Gastrocnemius medialis (tissue), 4 donors: ENCODE measurements at regions not wholly inside any gene's neighbourhood (a gene's known extent, or its start where the extent isn't known, plus 50 kb on each side); places are given as distances from the start of the nearest gene placed in this dataset.
"Not testable (repeated sequence)": the region's sequence is repeated elsewhere in the genome, so short reads cannot be mapped to it uniquely, and the experiment has no call there.

Experiments
- ATAC-seq, 2 donors: fragments of 150-250 bp; one replicate each; pipeline ENCODE4 v1.9.1; 2016
- DNase-seq, 2 donors: peaks; one replicate each; pipeline ENCODE4 v3.0.0-alpha.2; 2019
- H3K27ac ChIP-seq, 4 donors: fragments of 200-600 bp; sonication (generic); 1 replicate in 1 of 4; 2 replicates in 3 of 4; pipeline ENCODE4 v1.5.1; 2016 to 2018; ENCODE audit warnings: mild to moderate bottlenecking in 2 of 4, moderate library complexity in 1 of 4
- H3K27me3 ChIP-seq, 3 donors: fragments of 200-600 bp; sonication (generic) in 2 of 3; 1 replicate in 1 of 3; 2 replicates in 2 of 3; pipeline versions ENCODE4 v1.5.1 to v1.6.0; 2016 to 2019; ENCODE audit warnings: mild to moderate bottlenecking in 1 of 3, moderate library complexity in 1 of 3
- H3K36me3 ChIP-seq, 2 donors: fragments of 200-600 bp; sonication (generic) in 1 of 2; one replicate each; pipeline ENCODE4 v1.5.1; 2017 to 2018
- H3K4me1 ChIP-seq, 2 donors: fragments of 200-600 bp; sonication (generic) in 1 of 2; one replicate each; pipeline ENCODE4 v1.5.1; 2016 to 2017; ENCODE audit warnings: mild to moderate bottlenecking in 2 of 2
- H3K4me3 ChIP-seq, 4 donors: fragments of 200-600 bp; sonication (generic) in 3 of 4; 1 replicate in 1 of 4; 2 replicates in 3 of 4; pipeline ENCODE4 v1.5.1; 2016 to 2019; ENCODE audit warnings: mild to moderate bottlenecking in 2 of 4
- H3K9me3 ChIP-seq, 3 donors: fragments of 200-600 bp; sonication (generic) in 2 of 3; 1 replicate in 1 of 3; 2 replicates in 2 of 3; pipeline ENCODE4 v1.5.1; 2016 to 2019
- CTCF ChIP-seq, 5 experiments: fragments of 450-650 bp in 3 of 5; fragments of 200-600 bp in 2 of 5; sonication (generic) in 2 of 5; IDR thresholded peaks in 4 of 5; conservative IDR thresholded peaks in 1 of 5; 1 replicate in 4 of 5; 2 replicates in 1 of 5; pipeline ENCODE4 v1.5.1; 2016 to 2019; ENCODE audit warnings: antibody characterized with exemption in 5 of 5, mild to moderate bottlenecking in 3 of 5, moderate library complexity in 3 of 5
- POLR2A ChIP-seq, 2 donors: fragments of 450-650 bp; IDR thresholded peaks; one replicate each; pipeline ENCODE4 v1.6.1; 2017; ENCODE audit warnings: antibody characterized with exemption in 2 of 2, mild to moderate bottlenecking in 2 of 2, moderate library complexity in 2 of 2
- in situ Hi-C, 4 donors: fragments of 200-750 bp; cut with MboI; loops; one replicate each; pipeline versions ENCODE4 v1.15.0 to v1.8.0; 2017; ENCODE audit warnings: low sequenced_read_pairs in 4 of 4
- intact Hi-C: fragments of 100-400 bp; cut with DNase I; formaldehyde crosslinking; loops from one replicate; pipeline ENCODE4 v1.15.1; 2023; ENCODE audit warnings: low total_unique reads

- ATAC-seq (no peak), DNase-seq (no peak)
- Histone ChIP-seq H3K36me3 (no peaks in the 10 kb centered on the region), H3K27ac (no peak overlapping the region), H3K27me3 (no peaks in the 10 kb centered on the region), H3K9me3 (no peaks in the 10 kb centered on the region), H3K4me3 (no peak overlapping the region), H3K4me1 (peaks cover 0 to 3% of the 10 kb centered on the region in 2 donors)
- TF ChIP-seq POLR2A (IDR thresholded peaks at IDR 0.05) (no peak), CTCF (IDR thresholded peaks at IDR 0.05 in 4 of 5, conservative IDR thresholded peaks at IDR 0.05 in 1 of 5) (no peak)
- intact Hi-C loops, result no loop called here
- in situ Hi-C loops, result no loop called here
Observed at GRCh38 chr12:96117460-96117859, 76.7 kb upstream of the ELK3 start.

GRCh38 chr12:96120359-96121100 lies 73.6 kb upstream of the ELK3 start:
- Histone ChIP-seq H3K9me3 (no peaks in the 10 kb centered on the region), H3K4me1 (peaks cover 0 to 3% of the 10 kb centered on the region in 2 donors), H3K27me3 (no peaks in the 10 kb centered on the region), H3K27ac (no peak overlapping the region), H3K36me3 (no peaks in the 10 kb centered on the region), H3K4me3 (no peak overlapping the region)
- no peak for DNase-seq
- in situ Hi-C loops, result no loop called here
- no peak for ATAC-seq
- intact Hi-C loops, result no loop called here
- TF ChIP-seq CTCF (IDR thresholded peaks at IDR 0.05 in 4 of 5, conservative IDR thresholded peaks at IDR 0.05 in 1 of 5), result no peak
- TF ChIP-seq POLR2A (IDR thresholded peaks at IDR 0.05), result no peak

- no peak for DNase-seq
- H3K36me3 ChIP-seq, result no peaks in the 10 kb centered on the region
- in situ Hi-C loops (no loop called here), intact Hi-C loops (no loop called here)
- no peaks in the 10 kb centered on the region for H3K9me3 ChIP-seq
- TF ChIP-seq CTCF (IDR thresholded peaks at IDR 0.05 in 4 of 5, conservative IDR thresholded peaks at IDR 0.05 in 1 of 5) (no peak), POLR2A (IDR thresholded peaks at IDR 0.05) (no peak)
- H3K27me3 ChIP-seq, result no peaks in the 10 kb centered on the region
- no peak overlapping the region for H3K4me3 ChIP-seq
- no peak for ATAC-seq
- peaks cover 0 to 3% of the 10 kb centered on the region in 2 donors for H3K4me1 ChIP-seq
- H3K27ac ChIP-seq, result no peak overlapping the region
Observed at GRCh38 chr12:96121271-96121711, 72.9 kb upstream of the ELK3 start.

- H3K9me3 ChIP-seq, H3K4me1 ChIP-seq, H3K4me3 ChIP-seq, ATAC-seq, H3K36me3 ChIP-seq, intact Hi-C loops, in situ Hi-C loops, DNase-seq, H3K27me3 ChIP-seq, H3K27ac ChIP-seq: not testable (repeated sequence)
Observed at GRCh38 chr12:96128292-96128691, 65.9 kb upstream of the ELK3 start.

DNA sequence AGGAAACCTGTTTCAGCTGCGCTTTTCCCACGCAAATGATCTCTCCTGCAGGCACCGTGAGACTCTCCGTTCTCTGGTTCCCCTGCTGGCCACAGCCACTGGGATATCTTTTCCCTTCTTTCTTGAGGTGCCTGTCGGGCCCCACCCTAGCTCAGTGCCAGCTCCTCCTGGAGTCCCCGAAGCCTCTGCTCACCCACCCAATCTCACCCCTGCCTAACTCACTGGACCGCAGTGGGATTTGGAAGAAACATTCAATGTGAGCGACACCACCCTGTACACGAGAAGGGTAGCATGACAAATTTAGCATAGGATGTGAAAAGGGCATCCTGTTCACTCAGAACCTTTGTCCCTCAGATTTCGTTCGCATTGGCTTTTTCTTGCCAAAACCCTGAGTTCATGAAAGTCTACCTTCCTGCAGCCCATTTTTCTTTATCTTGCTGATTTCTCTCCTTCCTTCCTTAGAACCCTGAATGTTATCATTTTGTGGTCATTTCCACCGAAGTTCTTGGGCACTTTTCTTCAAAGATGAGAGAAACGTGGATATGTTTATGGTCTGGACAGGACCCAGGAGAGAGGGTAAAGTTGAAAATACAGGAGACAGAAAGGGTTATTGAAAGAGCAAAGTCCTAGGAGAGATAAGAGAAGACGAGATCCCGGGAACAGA lies 63.6 kb upstream of the ELK3 start:
- DNase-seq (no peak), ATAC-seq (no peak)
- Histone ChIP-seq H3K9me3 (no peaks in the 10 kb centered on the region), H3K27me3 (no peaks in the 10 kb centered on the region), H3K27ac (no peak overlapping the region), H3K36me3 (no peaks in the 10 kb centered on the region), H3K4me3 (no peak overlapping the region), H3K4me1 (no peaks in the 10 kb centered on the region)
- no peak for TF ChIP-seq POLR2A (IDR thresholded peaks at IDR 0.05)
- TF ChIP-seq CTCF (IDR thresholded peaks at IDR 0.05 in 4 of 5, conservative IDR thresholded peaks at IDR 0.05 in 1 of 5), result no peak
- in situ Hi-C loops, result no loop called here
- intact Hi-C loops, result no loop called here
